Mesenchymal stem cell (in vitro differentiated cells and primary cell): ENCODE measurements at regions not wholly inside any gene's neighbourhood (a gene's known extent, or its start where the extent isn't known, plus 50 kb on each side); places are given as distances from the start of the nearest gene placed in this dataset.
A peak's percentile ranks its signal among the peaks of the same experiment; 100 is the strongest.

Source experiments
- DNase-seq: peaks from one replicate; pipeline ENCODE4 v3.0.0-alpha.2; 2013
- H2AFZ ChIP-seq: one replicate; pipeline ENCODE4 v1.6.1; 2013; ENCODE audit warnings: low read depth, mild to moderate bottlenecking, control low read depth, inconsistent platforms, low read length, moderate library complexity
- H2AK5ac ChIP-seq: 2 replicates; pipeline ENCODE4 v1.6.1; 2013; ENCODE audit warnings: low read length, moderate library complexity, mild to moderate bottlenecking, inconsistent platforms; ENCODE audit not compliant: severe bottlenecking
- H2BK120ac ChIP-seq: one replicate; pipeline ENCODE4 v1.6.1; 2013; ENCODE audit warnings: low read depth, mild to moderate bottlenecking, inconsistent platforms, low read length, moderate library complexity
- H2BK12ac ChIP-seq, 2 experiments: one replicate each; pipeline ENCODE4 v1.6.1; 2013; ENCODE audit warnings: inconsistent platforms in 2 of 2, low read length in 2 of 2, mild to moderate bottlenecking in 2 of 2, moderate library complexity in 2 of 2, control low read depth in 1 of 2
- H2BK15ac ChIP-seq: one replicate; pipeline ENCODE4 v1.6.1; 2013; ENCODE audit warnings: mild to moderate bottlenecking, low read depth, inconsistent platforms; ENCODE audit not compliant: poor library complexity, severe bottlenecking
- H2BK5ac ChIP-seq: 2 replicates; pipeline ENCODE4 v1.6.1; 2013; ENCODE audit warnings: low read depth, mild to moderate bottlenecking, low read length, control low read depth, inconsistent platforms; ENCODE audit not compliant: poor library complexity, severe bottlenecking
- H3K14ac ChIP-seq, 2 experiments: one replicate each; pipeline ENCODE4 v1.6.1; 2013; ENCODE audit warnings: inconsistent platforms in 2 of 2, low read length in 2 of 2, control low read depth in 1 of 2, mild to moderate bottlenecking in 1 of 2, moderate library complexity in 1 of 2
- H3K18ac ChIP-seq, 2 experiments: one replicate each; pipeline ENCODE4 v1.6.1; 2013; ENCODE audit warnings: inconsistent platforms in 2 of 2, low read length in 2 of 2, control low read depth in 1 of 2, low read depth in 1 of 2, mild to moderate bottlenecking in 1 of 2
- H3K23ac ChIP-seq, 2 experiments: one replicate each; pipeline ENCODE4 v1.6.1; 2013; ENCODE audit warnings: inconsistent platforms in 2 of 2, low read length in 2 of 2, mild to moderate bottlenecking in 2 of 2, moderate library complexity in 2 of 2, control low read depth in 1 of 2
- H3K27ac ChIP-seq: 2 replicates; pipeline ENCODE4 v1.5.1; 2013; ENCODE audit warnings: mild to moderate bottlenecking, moderate library complexity, low read length, control low read depth, inconsistent platforms; ENCODE audit not compliant: poor library complexity, severe bottlenecking
- H3K27me3 ChIP-seq, 2 experiments: 2 replicates each; pipeline versions ENCODE4 v1.6.1 to v1.7.0; 2013; ENCODE audit warnings: low read length in 2 of 2, mild to moderate bottlenecking in 2 of 2, moderate library complexity in 2 of 2, control low read depth in 1 of 2, inconsistent platforms in 1 of 2; ENCODE audit not compliant: control insufficient read depth in 1 of 2, insufficient read depth in 1 of 2
- H3K36me3 ChIP-seq, 2 experiments: 2 replicates each; pipeline versions ENCODE4 v1.6.1 to v1.7.0; 2013; ENCODE audit warnings: low read length in 2 of 2, control low read depth in 1 of 2, inconsistent platforms in 1 of 2, low read depth in 1 of 2, mild to moderate bottlenecking in 1 of 2; ENCODE audit not compliant: insufficient read depth in 2 of 2, control insufficient read depth in 1 of 2
- H3K4ac ChIP-seq, 2 experiments: one replicate each; pipeline ENCODE4 v1.6.1; 2013; ENCODE audit warnings: inconsistent platforms in 2 of 2, low read length in 2 of 2, mild to moderate bottlenecking in 2 of 2, moderate library complexity in 2 of 2, control low read depth in 1 of 2, low read depth in 1 of 2
- H3K4me1 ChIP-seq: 2 replicates; pipeline ENCODE4 v1.6.1; 2013; ENCODE audit warnings: low read depth, low read length, control low read depth; ENCODE audit not compliant: control insufficient read depth, insufficient read depth
- H3K4me2 ChIP-seq: 2 replicates; pipeline ENCODE4 v1.6.1; 2013; ENCODE audit warnings: low read length, mild to moderate bottlenecking, inconsistent platforms; ENCODE audit not compliant: poor library complexity, severe bottlenecking
- H3K4me3 ChIP-seq, 2 experiments: 2 replicates each; pipeline versions ENCODE4 v1.5.1 to v1.7.0; 2013; ENCODE audit warnings: low read length in 2 of 2, mild to moderate bottlenecking in 2 of 2, control low read depth in 1 of 2, low read depth in 1 of 2; ENCODE audit not compliant: insufficient read depth in 1 of 2
- H3K79me1 ChIP-seq: replicated peaks from 2 replicates; pipeline ENCODE4 v1.6.1; 2013; ENCODE audit warnings: mild to moderate bottlenecking, control low read depth, low read length, inconsistent platforms; ENCODE audit not compliant: poor library complexity, severe bottlenecking
- H3K9ac ChIP-seq: 2 replicates; pipeline ENCODE4 v1.7.0; 2013; ENCODE audit warnings: mild to moderate bottlenecking, low read length, moderate library complexity
- H3K9me3 ChIP-seq: 2 replicates; pipeline ENCODE4 v1.7.0; 2013; ENCODE audit warnings: mild to moderate bottlenecking, low read length; ENCODE audit not compliant: control insufficient read depth
- H4K8ac ChIP-seq: one replicate; pipeline ENCODE4 v1.6.1; 2013; ENCODE audit warnings: inconsistent platforms, mild to moderate bottlenecking, low read length, moderate library complexity
- H4K91ac ChIP-seq: one replicate; pipeline ENCODE4 v1.6.1; 2013; ENCODE audit warnings: mild to moderate bottlenecking, low read length, inconsistent platforms
- WGBS: methylation state at CpG from one replicate; pipeline ENCODE4 v1.1.7; 2013; ENCODE audit warnings: mixed read lengths; 5-methylcytosine and 5-hydroxymethylcytosine counted together

DNA sequence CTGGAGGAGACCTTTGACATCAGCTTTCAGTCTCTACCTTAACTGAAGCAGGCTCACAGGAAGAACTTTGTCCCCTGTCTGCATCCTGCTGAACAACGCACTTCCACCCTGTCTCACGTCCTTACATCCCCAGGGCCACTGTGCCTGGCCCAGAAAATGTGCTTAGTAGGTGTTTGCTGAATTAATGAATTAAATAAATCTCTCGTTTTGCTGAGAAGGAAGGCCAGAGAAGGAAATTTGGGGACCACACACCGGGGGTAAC lies 54.3 kb upstream of the CREB3L1 start:
- Histone ChIP-seq H4K91ac (no peak overlapping the region), H3K9ac (no peak overlapping the region), H2BK15ac (no peak overlapping the region), H3K18ac (no peak overlapping the region), H4K8ac (no peak overlapping the region), H2BK120ac (no peak overlapping the region), H2BK5ac (no peak overlapping the region), H3K9me3 (no peaks in the 10 kb centered on the region), H3K4me3 (no peak overlapping the region), H3K14ac (no peak overlapping the region), H3K23ac (no peak overlapping the region), H2BK12ac (no peak overlapping the region), H3K4me1 (no peaks in the 10 kb centered on the region), H2AK5ac (no peak overlapping the region), H3K36me3 (no peaks in the 10 kb centered on the region), H3K27me3 (no peaks in the 10 kb centered on the region), H2AFZ (no peak overlapping the region), H3K79me1 (no peaks in the 10 kb centered on the region), H3K4me2 (no peak overlapping the region), H3K4ac (no peak overlapping the region), H3K27ac (no peak overlapping the region)
- no peak for DNase-seq
- 95% methylated on average over 4 of the region's 4 CpGs for WGBS

GRCh38 chr11:46222490-46223251 lies 54.8 kb upstream of the CREB3L1 start:
- no peak overlapping the region for H3K4me3 ChIP-seq
- no peak overlapping the region for H2AK5ac ChIP-seq
- no peak overlapping the region for H3K18ac ChIP-seq
- H3K36me3 ChIP-seq = no peaks in the 10 kb centered on the region
- no peak overlapping the region for H3K4me2 ChIP-seq
- no peaks in the 10 kb centered on the region for H3K4me1 ChIP-seq
- no peaks in the 10 kb centered on the region for H3K79me1 ChIP-seq
- no peak overlapping the region for H2AFZ ChIP-seq
- H3K9me3 ChIP-seq = no peaks in the 10 kb centered on the region
- H2BK12ac ChIP-seq = no peak overlapping the region
- no peak overlapping the region for H2BK120ac ChIP-seq
- no peak for DNase-seq
- no peak overlapping the region for H3K27ac ChIP-seq
- H2BK5ac ChIP-seq = no peak overlapping the region
- peak overlapping the region; percentile 27 for H3K9ac ChIP-seq
- no peak overlapping the region for H2BK15ac ChIP-seq
- no peak overlapping the region for H4K8ac ChIP-seq
- H4K91ac ChIP-seq = peak overlapping the region; percentile 27
- no peak overlapping the region for H3K14ac ChIP-seq
- H3K4ac ChIP-seq = no peak overlapping the region
- H3K27me3 ChIP-seq = no peaks in the 10 kb centered on the region
- WGBS = 83% methylated on average over 5 of the region's 5 CpGs
- no peak overlapping the region for H3K23ac ChIP-seq

DNA sequence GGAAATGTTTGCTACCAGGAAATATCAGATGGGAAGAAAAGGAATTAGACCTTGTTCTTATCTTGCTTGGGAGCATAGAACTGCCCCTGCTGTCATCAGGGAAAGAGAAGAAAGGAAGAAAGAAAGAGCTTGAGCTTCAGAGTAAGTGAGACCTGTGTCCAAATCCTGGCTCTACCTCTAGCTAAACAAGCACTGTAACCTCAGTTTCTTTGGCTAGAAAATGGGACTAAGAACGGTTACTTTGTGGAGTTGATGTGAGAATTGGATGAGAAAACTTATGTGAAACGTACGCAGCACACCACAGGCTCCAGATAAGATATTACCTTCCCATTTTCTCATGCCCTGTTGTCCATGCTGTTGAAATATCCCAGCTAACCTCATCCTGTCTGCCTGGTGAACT lies 57.1 kb upstream of the CREB3L1 start:
- H3K4ac ChIP-seq = no peak overlapping the region
- no peak overlapping the region for H3K4me2 ChIP-seq
- no peak overlapping the region for H3K9ac ChIP-seq
- H2BK5ac ChIP-seq = no peak overlapping the region
- no peak overlapping the region for H2BK120ac ChIP-seq
- H3K4me1 ChIP-seq = no peaks in the 10 kb centered on the region
- no peak overlapping the region for H2AFZ ChIP-seq
- no peak overlapping the region for H2BK12ac ChIP-seq
- 92% methylated on average over 2 of the region's 3 CpGs for WGBS
- H3K4me3 ChIP-seq = no peak overlapping the region
- H3K27ac ChIP-seq = no peak overlapping the region
- no peaks in the 10 kb centered on the region for H3K9me3 ChIP-seq
- H3K18ac ChIP-seq = no peak overlapping the region
- H2BK15ac ChIP-seq = no peak overlapping the region
- peaks cover 0 to 10% of the 10 kb centered on the region in 2 experiments for H3K27me3 ChIP-seq
- no peaks in the 10 kb centered on the region for H3K79me1 ChIP-seq
- no peak for DNase-seq
- H4K8ac ChIP-seq = no peak overlapping the region
- no peaks in the 10 kb centered on the region for H3K36me3 ChIP-seq
- H2AK5ac ChIP-seq = no peak overlapping the region
- no peak overlapping the region for H3K14ac ChIP-seq
- no peak overlapping the region for H3K23ac ChIP-seq
- no peak overlapping the region for H4K91ac ChIP-seq

DNA sequence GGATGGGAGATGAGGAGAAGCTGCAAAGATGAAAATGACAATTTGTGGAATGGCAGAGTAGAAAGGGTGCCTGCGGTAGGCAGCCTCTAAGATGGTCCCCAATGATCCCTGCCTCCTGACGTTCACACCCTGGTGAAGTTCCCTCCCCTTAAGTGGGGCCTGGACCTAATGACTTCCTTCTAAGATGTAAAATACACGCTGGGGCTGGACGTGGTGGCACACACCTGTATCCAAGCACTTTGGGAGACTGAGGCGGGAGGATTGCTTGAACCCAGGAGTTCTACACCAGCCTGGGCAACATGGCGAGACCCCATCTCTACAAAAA lies 60.7 kb upstream of the CREB3L1 start:
- no peak overlapping the region for H4K91ac ChIP-seq
- H2AFZ ChIP-seq = no peak overlapping the region
- no peak overlapping the region for H3K27ac ChIP-seq
- H3K4me2 ChIP-seq = no peak overlapping the region
- H2AK5ac ChIP-seq = no peak overlapping the region
- no peak overlapping the region for H2BK15ac ChIP-seq
- H2BK120ac ChIP-seq = no peak overlapping the region
- no peaks in the 10 kb centered on the region for H3K36me3 ChIP-seq
- H3K23ac ChIP-seq = no peak overlapping the region
- no peaks in the 10 kb centered on the region for H3K79me1 ChIP-seq
- H3K9me3 ChIP-seq = no peaks in the 10 kb centered on the region
- H3K18ac ChIP-seq = no peak overlapping the region
- DNase-seq = no peak
- 86% methylated on average over 6 of the region's 6 CpGs for WGBS
- H2BK12ac ChIP-seq = no peak overlapping the region
- no peak overlapping the region for H2BK5ac ChIP-seq
- H3K14ac ChIP-seq = no peak overlapping the region
- no peaks in the 10 kb centered on the region for H3K4me1 ChIP-seq
- H3K27me3 ChIP-seq = peaks cover 0 to 14% of the 10 kb centered on the region in 2 experiments
- peak overlapping the region; percentile 80 for H3K9ac ChIP-seq
- peak overlapping the region in 1 of 2 experiments; percentile 68 for H3K4me3 ChIP-seq
- H4K8ac ChIP-seq = no peak overlapping the region
- no peak overlapping the region for H3K4ac ChIP-seq
